Upper lobe of left lung (tissue), 6 donors: ENCODE measurements at regions not wholly inside any gene's neighbourhood (a gene's known extent, or its start where the extent isn't known, plus 50 kb on each side); places are given as distances from the start of the nearest gene placed in this dataset.

Experiments
- ATAC-seq, 2 donors: fragments of 200-7000 bp; cut with Tn5 transposase; one replicate each; pipeline ENCODE4 v1.9.1; 2022; ENCODE audit warnings: mild to moderate bottlenecking in 2 of 2, moderate library complexity in 2 of 2; ENCODE audit not compliant: low FRiP score in 2 of 2
- DNase-seq, 2 donors: peaks; one replicate each; pipeline ENCODE4 v3.0.0-alpha.2; 2019 to 2020
- H3K27ac ChIP-seq, 4 donors: fragments of 200-600 bp; sonication (generic); one replicate each; pipeline ENCODE4 v1.5.1; 2016 to 2019
- H3K27me3 ChIP-seq, 4 donors: fragments of 200-600 bp; sonication (generic); one replicate each; pipeline ENCODE4 v1.5.1; 2017 to 2019
- H3K36me3 ChIP-seq, 4 donors: fragments of 200-600 bp; sonication (generic); one replicate each; pipeline ENCODE4 v1.5.1; 2016 to 2019
- H3K4me1 ChIP-seq, 4 donors: fragments of 200-600 bp; sonication (generic); one replicate each; pipeline ENCODE4 v1.5.1; 2018 to 2019
- H3K4me3 ChIP-seq, 4 donors: fragments of 200-600 bp; sonication (generic); one replicate each; pipeline ENCODE4 v1.5.1; 2017 to 2019; ENCODE audit warnings: mild to moderate bottlenecking in 2 of 4, moderate library complexity in 1 of 4
- H3K9me3 ChIP-seq, 4 donors: fragments of 200-600 bp; sonication (generic); one replicate each; pipeline ENCODE4 v1.5.1; 2018 to 2019
- EP300 ChIP-seq, 4 donors: sonication (generic); formaldehyde crosslinking; IDR thresholded peaks; one replicate each; pipeline ENCODE4 v1.5.1; 2017; ENCODE audit warnings: antibody characterized with exemption in 4 of 4, control low read depth in 2 of 4
- POLR2A ChIP-seq, 4 donors: fragments of 450-650 bp; IDR thresholded peaks; one replicate each; pipeline ENCODE4 v1.5.1; 2016 to 2017; ENCODE audit warnings: antibody characterized with exemption in 4 of 4, mild to moderate bottlenecking in 2 of 4
- POLR2AphosphoS5 ChIP-seq, 2 donors: sonication (generic); formaldehyde crosslinking; IDR thresholded peaks; one replicate each; pipeline ENCODE4 v1.5.1; 2017; ENCODE audit warnings: antibody characterized with exemption in 2 of 2
- WGBS, 2 donors: methylation state at CpG; one replicate each; pipeline ENCODE4 v1.1.5; 2017 to 2018; 5-methylcytosine and 5-hydroxymethylcytosine counted together
- TF ChIP-seq, protein P1 (sequence below), 6 experiments: fragments of 450-650 bp in 4 of 6; fragments of 200-600 bp in 2 of 6; sonication (generic) in 2 of 6; IDR thresholded peaks; one replicate each; pipeline ENCODE4 v1.5.1; 2016 to 2019; ENCODE audit warnings: antibody characterized with exemption in 6 of 6
- donor health status: DM: no; HTN: no; CAD: no; lungs with moderate emphysema.
- donor health status: DM: no; HTN: yes; CAD: no; lungs with severe emphysema.

DNA sequence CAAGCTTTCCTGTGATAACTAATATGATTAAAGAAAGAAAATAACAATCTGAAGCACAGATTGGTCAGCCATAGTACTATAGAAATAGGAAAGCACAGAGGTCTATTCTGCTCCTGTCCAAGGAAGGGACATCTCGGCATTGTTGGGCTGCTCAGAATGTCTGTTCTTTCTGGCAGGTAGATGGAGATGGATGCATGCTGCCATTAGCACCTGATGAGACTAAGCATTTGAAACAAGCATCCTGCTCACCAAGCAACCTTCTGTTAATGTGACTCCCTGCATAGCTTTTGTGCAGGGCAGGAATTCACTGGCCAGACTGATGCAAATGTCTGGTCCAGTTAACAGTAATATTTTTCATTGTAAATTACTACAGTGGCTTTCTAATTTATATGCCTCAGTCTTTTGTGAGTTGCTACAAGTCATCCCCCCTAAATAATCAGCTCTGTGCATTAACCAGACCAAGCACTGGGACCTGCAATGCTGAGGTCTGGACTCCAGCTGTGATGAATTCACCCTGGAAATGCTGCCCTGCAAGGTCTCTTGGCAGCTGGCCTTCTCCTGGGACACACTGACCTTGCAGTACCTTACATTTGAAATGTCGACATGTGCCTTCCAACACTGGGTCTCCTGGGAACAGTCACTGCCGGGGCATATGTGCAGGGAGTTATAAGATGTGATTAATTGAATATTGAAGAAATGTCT is 1123.7 kb downstream of the IGSF11 start:
- no peak for DNase-seq
- H3K27me3 ChIP-seq, result no peaks in the 10 kb centered on the region
- no peak overlapping the region for H3K4me3 ChIP-seq
- TF ChIP-seq POLR2AphosphoS5 (IDR thresholded peaks at IDR 0.05), result no peak
- no peak for TF ChIP-seq EP300 (IDR thresholded peaks at IDR 0.05)
- no peak for TF ChIP-seq POLR2A (IDR thresholded peaks at IDR 0.05)
- TF ChIP-seq, protein P1, sequence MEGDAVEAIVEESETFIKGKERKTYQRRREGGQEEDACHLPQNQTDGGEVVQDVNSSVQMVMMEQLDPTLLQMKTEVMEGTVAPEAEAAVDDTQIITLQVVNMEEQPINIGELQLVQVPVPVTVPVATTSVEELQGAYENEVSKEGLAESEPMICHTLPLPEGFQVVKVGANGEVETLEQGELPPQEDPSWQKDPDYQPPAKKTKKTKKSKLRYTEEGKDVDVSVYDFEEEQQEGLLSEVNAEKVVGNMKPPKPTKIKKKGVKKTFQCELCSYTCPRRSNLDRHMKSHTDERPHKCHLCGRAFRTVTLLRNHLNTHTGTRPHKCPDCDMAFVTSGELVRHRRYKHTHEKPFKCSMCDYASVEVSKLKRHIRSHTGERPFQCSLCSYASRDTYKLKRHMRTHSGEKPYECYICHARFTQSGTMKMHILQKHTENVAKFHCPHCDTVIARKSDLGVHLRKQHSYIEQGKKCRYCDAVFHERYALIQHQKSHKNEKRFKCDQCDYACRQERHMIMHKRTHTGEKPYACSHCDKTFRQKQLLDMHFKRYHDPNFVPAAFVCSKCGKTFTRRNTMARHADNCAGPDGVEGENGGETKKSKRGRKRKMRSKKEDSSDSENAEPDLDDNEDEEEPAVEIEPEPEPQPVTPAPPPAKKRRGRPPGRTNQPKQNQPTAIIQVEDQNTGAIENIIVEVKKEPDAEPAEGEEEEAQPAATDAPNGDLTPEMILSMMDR (IDR thresholded peaks at IDR 0.05), result no peak
- H3K9me3 ChIP-seq, result no peaks in the 10 kb centered on the region
- ATAC-seq, result no peak
- 79 to 80% methylated on average over 3 of the region's 3 CpGs for WGBS, 2 donors
- H3K36me3 ChIP-seq, result no peaks in the 10 kb centered on the region
- no peaks in the 10 kb centered on the region for H3K4me1 ChIP-seq
- no peak overlapping the region for H3K27ac ChIP-seq

DNA sequence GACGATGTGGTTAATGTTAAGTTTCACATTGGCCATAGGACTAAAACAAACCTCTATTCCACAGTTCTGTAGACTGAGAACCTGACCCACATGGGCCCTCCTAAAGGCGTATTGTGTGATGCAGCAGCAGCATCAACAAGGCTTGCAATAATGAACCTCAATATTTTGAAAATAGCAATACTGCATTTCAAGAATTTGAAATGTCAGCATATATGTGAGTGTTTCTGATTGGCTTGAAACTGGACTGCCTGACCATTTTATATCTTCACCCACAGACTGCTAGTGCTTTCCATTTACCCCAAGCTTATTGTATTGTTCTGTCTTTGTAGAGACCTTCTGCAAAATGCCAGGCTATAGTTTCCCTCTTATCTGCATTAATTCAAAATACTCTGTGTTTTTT is 1122.3 kb downstream of the IGSF11 start:
- 91 to 98% methylated on average over 2 of the region's 2 CpGs for WGBS, 2 donors
- DNase-seq (no peak), ATAC-seq (no peak)
- Histone ChIP-seq H3K27ac (no peak overlapping the region), H3K4me1 (no peaks in the 10 kb centered on the region), H3K4me3 (no peak overlapping the region), H3K36me3 (no peaks in the 10 kb centered on the region), H3K27me3 (no peaks in the 10 kb centered on the region), H3K9me3 (no peaks in the 10 kb centered on the region)
- TF ChIP-seq EP300 (IDR thresholded peaks at IDR 0.05) (no peak), POLR2A (IDR thresholded peaks at IDR 0.05) (no peak), POLR2AphosphoS5 (IDR thresholded peaks at IDR 0.05) (no peak)
- TF ChIP-seq, protein P1 (IDR thresholded peaks at IDR 0.05), result no peak

DNA sequence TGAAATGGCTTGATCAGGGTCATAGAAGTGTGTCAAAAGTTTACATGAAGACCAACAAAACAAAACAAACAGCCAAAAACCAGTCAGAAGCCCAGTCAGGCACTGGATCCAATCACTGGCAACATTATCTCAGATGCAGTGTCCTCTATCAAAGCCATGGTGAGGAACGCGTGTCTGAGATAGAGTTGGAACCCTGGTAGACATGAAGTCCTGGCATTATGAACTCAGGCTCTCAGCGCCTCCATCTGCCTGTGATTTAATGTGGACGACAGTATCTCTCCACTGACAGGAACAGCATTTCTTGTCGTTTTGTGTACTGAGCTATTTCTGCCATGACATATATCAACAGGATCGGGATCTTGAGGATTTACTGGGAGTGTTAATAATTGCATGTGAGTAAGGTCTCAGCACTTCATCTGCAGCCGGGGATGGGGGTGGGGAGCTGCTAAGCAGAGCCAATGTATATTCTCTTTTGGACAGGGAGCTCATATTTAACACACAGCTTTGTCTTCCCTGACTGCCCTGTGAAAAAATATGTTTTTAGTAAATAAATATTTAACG is 1120.0 kb downstream of the IGSF11 start:
- 67 to 71% methylated on average over 8 of the region's 8 CpGs for WGBS, 2 donors
- H3K36me3 ChIP-seq, result no peaks in the 10 kb centered on the region
- no peaks in the 10 kb centered on the region for H3K4me1 ChIP-seq
- H3K27ac ChIP-seq, result no peak overlapping the region
- H3K27me3 ChIP-seq, result no peaks in the 10 kb centered on the region
- ATAC-seq (no peak), DNase-seq (no peak)
- no peak for TF ChIP-seq POLR2A (IDR thresholded peaks at IDR 0.05)
- no peak for TF ChIP-seq POLR2AphosphoS5 (IDR thresholded peaks at IDR 0.05)
- TF ChIP-seq, protein P1 (IDR thresholded peaks at IDR 0.05), result no peak
- TF ChIP-seq EP300 (IDR thresholded peaks at IDR 0.05), result no peak
- no peaks in the 10 kb centered on the region for H3K9me3 ChIP-seq
- H3K4me3 ChIP-seq, result no peak overlapping the region

DNA sequence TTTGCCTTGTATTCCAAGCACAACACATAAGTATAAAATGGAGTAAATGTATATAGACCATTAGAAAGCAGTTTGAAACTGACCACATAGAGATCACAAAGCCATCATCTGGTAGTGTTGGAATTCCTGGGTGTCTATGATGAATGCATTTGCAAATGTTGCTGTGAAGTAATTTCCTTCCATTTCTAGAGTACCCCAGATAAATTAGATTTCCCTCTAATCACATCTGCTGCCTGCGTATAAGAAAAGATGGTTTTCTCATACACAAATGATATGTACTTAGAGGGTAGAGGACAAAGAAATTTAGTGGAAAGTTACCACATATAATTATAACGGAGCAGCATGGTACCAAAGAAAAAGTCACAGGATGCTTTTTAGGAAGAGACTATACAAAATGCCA is 1117.8 kb downstream of the IGSF11 start:
- TF ChIP-seq, protein P1 (IDR thresholded peaks at IDR 0.05), result no peak
- TF ChIP-seq EP300 (IDR thresholded peaks at IDR 0.05) (no peak), POLR2AphosphoS5 (IDR thresholded peaks at IDR 0.05) (no peak), POLR2A (IDR thresholded peaks at IDR 0.05) (no peak)
- ATAC-seq, result no peak

DNA sequence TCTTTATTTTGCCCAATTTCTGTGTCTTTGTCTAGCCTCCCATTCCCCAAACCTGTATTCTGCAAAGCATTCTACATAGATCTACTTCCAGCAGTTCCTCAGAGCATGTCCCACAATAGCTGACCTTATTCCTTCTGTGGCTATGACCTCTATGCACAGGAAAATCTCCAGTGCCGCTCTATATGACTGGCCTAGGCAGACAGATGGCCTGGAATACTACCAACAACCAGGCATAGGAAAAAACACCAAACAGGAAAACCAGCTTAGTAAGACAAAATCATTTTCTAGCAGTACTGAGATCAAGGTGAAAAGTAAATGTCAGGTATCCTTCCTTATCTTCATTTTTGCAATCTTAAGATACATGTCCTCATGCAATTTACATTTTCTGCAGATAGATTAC is 1115.0 kb downstream of the IGSF11 start:
- Histone ChIP-seq H3K4me3 (no peak overlapping the region), H3K27ac (no peak overlapping the region), H3K4me1 (no peaks in the 10 kb centered on the region), H3K9me3 (no peaks in the 10 kb centered on the region), H3K36me3 (no peaks in the 10 kb centered on the region), H3K27me3 (no peaks in the 10 kb centered on the region)
- 73 to 75% methylated on average over 1 of the region's 1 CpG for WGBS, 2 donors
- no peak for TF ChIP-seq POLR2AphosphoS5 (IDR thresholded peaks at IDR 0.05)
- TF ChIP-seq, protein P1 (IDR thresholded peaks at IDR 0.05), result no peak
- TF ChIP-seq POLR2A (IDR thresholded peaks at IDR 0.05), result no peak
- TF ChIP-seq EP300 (IDR thresholded peaks at IDR 0.05), result no peak
- ATAC-seq (no peak), DNase-seq (no peak)

More for the DNA sequence above, 1117.8 kb downstream of the IGSF11 start:
- Histone ChIP-seq H3K4me3 (no peak overlapping the region), H3K27ac (no peak overlapping the region), H3K9me3 (no peaks in the 10 kb centered on the region), H3K27me3 (no peaks in the 10 kb centered on the region), H3K36me3 (no peaks in the 10 kb centered on the region), H3K4me1 (no peaks in the 10 kb centered on the region)
- WGBS, 2 donors, result 90 to 92% methylated on average over 2 of the region's 2 CpGs
- DNase-seq, result no peak
